ENCODE measurements at regions not wholly inside any gene's neighbourhood (a gene's known extent, or its start where the extent isn't known, plus 50 kb on each side); places are given as distances from the start of the nearest gene placed in this dataset.
"Not testable (repeated sequence)": the region's sequence is repeated elsewhere in the genome, so short reads cannot be mapped to it uniquely, and the experiment has no call there.

GRCh38 chr6:96433950-96434349 lies 87.7 kb upstream of the UFL1 start:
- ChIA-PET POLR2A (no interaction called here), CTCF (no interaction called here)
- no peaks in the 10 kb centered on the region for H3K36me3 ChIP-seq (ENCODE audit: insufficient read depth, low read length)
- no peak for DNase-seq
- no peaks in the 10 kb centered on the region for H3K27me3 ChIP-seq (ENCODE audit: insufficient read depth, low read length, poor library complexity, severe bottlenecking)
- H3K4me3 Mint-ChIP-seq: no peak overlapping the region
- H3K4me1 ChIP-seq (ENCODE audit: insufficient read depth, low read length): no peaks in the 10 kb centered on the region
- no peak overlapping the region for H3K4me3 ChIP-seq (ENCODE audit: low read length)
- H3K9me3 ChIP-seq (ENCODE audit: low read length): no peaks in the 10 kb centered on the region
- H3K9me3 Mint-ChIP-seq: peaks cover 23 to 40% (median 34%) of the 10 kb centered on the region in 5 donors
- no peaks in the 10 kb centered on the region for H3K4me1 Mint-ChIP-seq
- peaks cover 0 to 33% (median 0%) of the 10 kb centered on the region in 3 donors for H3K36me3 Mint-ChIP-seq
- no peak overlapping the region for H3K27ac Mint-ChIP-seq
- H3K27me3 Mint-ChIP-seq: peaks cover 29 to 55% of the 10 kb centered on the region in 2 donors
- H3K27ac ChIP-seq (ENCODE audit: low read depth, low read length): no peak overlapping the region

GRCh38 chr6:96436398-96436797 lies 85.2 kb upstream of the UFL1 start:
- no peak overlapping the region for H3K27ac ChIP-seq (ENCODE audit: low read depth, low read length)
- Mint-ChIP-seq H3K36me3 (peaks cover 0 to 33% (median 0%) of the 10 kb centered on the region in 3 donors), H3K9me3 (peaks cover 13 to 38% (median 24%) of the 10 kb centered on the region in 5 donors), H3K27me3 (peaks cover 28 to 51% of the 10 kb centered on the region in 2 donors), H3K27ac (no peak overlapping the region), H3K4me3 (no peak overlapping the region), H3K4me1 (no peaks in the 10 kb centered on the region)
- POLR2A ChIA-PET: no interaction called here
- no peak for DNase-seq
- no peaks in the 10 kb centered on the region for H3K4me1 ChIP-seq (ENCODE audit: insufficient read depth, low read length)
- no peaks in the 10 kb centered on the region for H3K9me3 ChIP-seq (ENCODE audit: low read length)
- H3K27me3 ChIP-seq (ENCODE audit: insufficient read depth, low read length, poor library complexity, severe bottlenecking): no peaks in the 10 kb centered on the region
- H3K4me3 ChIP-seq (ENCODE audit: low read length): no peak overlapping the region
- no peaks in the 10 kb centered on the region for H3K36me3 ChIP-seq (ENCODE audit: insufficient read depth, low read length)
- CTCF ChIA-PET: no interaction called here

GRCh38 chr6:96437228-96437627 lies 84.4 kb upstream of the UFL1 start:
- H3K27ac ChIP-seq (ENCODE audit: low read depth, low read length); H3K4me3 Mint-ChIP-seq; H3K27me3 ChIP-seq (ENCODE audit: insufficient read depth, low read length, poor library complexity, severe bottlenecking); H3K4me1 Mint-ChIP-seq; H3K9me3 ChIP-seq (ENCODE audit: low read length); CTCF ChIA-PET; H3K4me3 ChIP-seq (ENCODE audit: low read length); H3K36me3 ChIP-seq (ENCODE audit: insufficient read depth, low read length); DNase-seq; H3K27ac Mint-ChIP-seq; H3K4me1 ChIP-seq (ENCODE audit: insufficient read depth, low read length); POLR2A ChIA-PET: not testable (repeated sequence)
- Mint-ChIP-seq H3K27me3 (peaks cover 28 to 43% of the 10 kb centered on the region in 2 donors), H3K36me3 (peaks cover 0 to 33% (median 0%) of the 10 kb centered on the region in 3 donors), H3K9me3 (peaks cover 12 to 35% (median 20%) of the 10 kb centered on the region in 5 donors)

GRCh38 chr6:96450082-96450769 lies 71.4 kb upstream of the UFL1 start:
- Histone ChIP-seq H3K9me3 (ENCODE audit: low read length) (no peaks in the 10 kb centered on the region), H3K27ac (ENCODE audit: low read depth, low read length) (no peak overlapping the region), H3K4me1 (ENCODE audit: insufficient read depth, low read length) (no peaks in the 10 kb centered on the region), H3K36me3 (ENCODE audit: insufficient read depth, low read length) (no peaks in the 10 kb centered on the region), H3K4me3 (ENCODE audit: low read length) (no peak overlapping the region), H3K27me3 (ENCODE audit: insufficient read depth, low read length, poor library complexity, severe bottlenecking) (no peaks in the 10 kb centered on the region)
- H3K4me1 Mint-ChIP-seq: no peaks in the 10 kb centered on the region
- no peak for DNase-seq
- CTCF ChIA-PET: interaction anchor here (0.7 kb wide), 1 partner anchor 47 kb away, joined by 4 read pairs; no protein-coding TSS in a partner anchor
- peaks cover 3 to 4% of the 10 kb centered on the region in 2 donors for H3K27me3 Mint-ChIP-seq
- POLR2A ChIA-PET: no interaction called here
- peaks cover under 1 to 11% (median 8%) of the 10 kb centered on the region in 5 donors for H3K9me3 Mint-ChIP-seq
- H3K27ac Mint-ChIP-seq: no peak overlapping the region
- H3K4me3 Mint-ChIP-seq: no peak overlapping the region
- H3K36me3 Mint-ChIP-seq: peaks cover 0 to 13% (median 0%) of the 10 kb centered on the region in 3 donors

- H3K9me3 ChIP-seq (ENCODE audit: low read length): no peaks in the 10 kb centered on the region
Measured at GRCh38 chr6:96450770-96451130, 70.9 kb upstream of the UFL1 start.

GRCh38 chr6:96458771-96459170 lies 62.8 kb upstream of the UFL1 start:
- no peaks in the 10 kb centered on the region for H3K9me3 Mint-ChIP-seq

More at GRCh38 chr6:96450770-96451130, 70.9 kb upstream of the UFL1 start:
- H3K27ac ChIP-seq (ENCODE audit: low read depth, low read length): no peak overlapping the region
- no peaks in the 10 kb centered on the region for H3K36me3 ChIP-seq (ENCODE audit: insufficient read depth, low read length)
- Mint-ChIP-seq H3K4me3 (no peak overlapping the region), H3K4me1 (no peaks in the 10 kb centered on the region), H3K27me3 (peaks cover 3 to 4% of the 10 kb centered on the region in 2 donors), H3K27ac (no peak overlapping the region), H3K36me3 (peaks cover 0 to 9% (median 0%) of the 10 kb centered on the region in 3 donors), H3K9me3 (peaks cover 0 to 6% (median 5%) of the 10 kb centered on the region in 5 donors)
- POLR2A ChIA-PET: no interaction called here
- no peaks in the 10 kb centered on the region for H3K27me3 ChIP-seq (ENCODE audit: insufficient read depth, low read length, poor library complexity, severe bottlenecking)
- H3K4me1 ChIP-seq (ENCODE audit: insufficient read depth, low read length): no peaks in the 10 kb centered on the region
- no peak for DNase-seq
- CTCF ChIA-PET: no interaction called here
- no peak overlapping the region for H3K4me3 ChIP-seq (ENCODE audit: low read length)

GRCh38 chr6:96460052-96460700 lies 61.4 kb upstream of the UFL1 start:
- POLR2A ChIA-PET: no interaction called here
- Histone ChIP-seq H3K36me3 (ENCODE audit: insufficient read depth, low read length) (no peaks in the 10 kb centered on the region), H3K27ac (ENCODE audit: low read depth, low read length) (no peak overlapping the region), H3K4me1 (ENCODE audit: insufficient read depth, low read length) (no peaks in the 10 kb centered on the region), H3K4me3 (ENCODE audit: low read length) (no peak overlapping the region), H3K9me3 (ENCODE audit: low read length) (no peaks in the 10 kb centered on the region), H3K27me3 (ENCODE audit: insufficient read depth, low read length, poor library complexity, severe bottlenecking) (no peaks in the 10 kb centered on the region)
- Mint-ChIP-seq H3K27me3 (no peaks in the 10 kb centered on the region), H3K9me3 (no peaks in the 10 kb centered on the region), H3K4me3 (no peak overlapping the region), H3K4me1 (peaks cover 1 to 3% (median 3%) of the 10 kb centered on the region in 3 donors), H3K27ac (no peak overlapping the region), H3K36me3 (peaks cover 0 to 2% (median 0%) of the 10 kb centered on the region in 3 donors)
- CTCF ChIA-PET: no interaction called here
- no peak for DNase-seq

More at GRCh38 chr6:96458771-96459170, 62.8 kb upstream of the UFL1 start:
- no peak for DNase-seq
- CTCF ChIA-PET: no interaction called here
- Histone ChIP-seq H3K36me3 (ENCODE audit: insufficient read depth, low read length) (no peaks in the 10 kb centered on the region), H3K9me3 (ENCODE audit: low read length) (no peaks in the 10 kb centered on the region), H3K27ac (ENCODE audit: low read depth, low read length) (no peak overlapping the region), H3K4me3 (ENCODE audit: low read length) (no peak overlapping the region), H3K4me1 (ENCODE audit: insufficient read depth, low read length) (no peaks in the 10 kb centered on the region), H3K27me3 (ENCODE audit: insufficient read depth, low read length, poor library complexity, severe bottlenecking) (no peaks in the 10 kb centered on the region)
- no peak overlapping the region for H3K4me3 Mint-ChIP-seq
- POLR2A ChIA-PET: no interaction called here
- peaks cover 0 to 2% (median 0%) of the 10 kb centered on the region in 3 donors for H3K36me3 Mint-ChIP-seq
- H3K27ac Mint-ChIP-seq: no peak overlapping the region
- no peaks in the 10 kb centered on the region for H3K4me1 Mint-ChIP-seq
- no peaks in the 10 kb centered on the region for H3K27me3 Mint-ChIP-seq

- CTCF ChIA-PET: interaction anchor here (1.2 to 1.6 kb wide), 3 partner anchors 14 to 56 kb away, joined by 3 read pairs; partner anchors contain the start of gene UFL1
- Mint-ChIP-seq H3K27me3 (no peaks in the 10 kb centered on the region), H3K4me1 (peaks cover 27 to 41% (median 40%) of the 10 kb centered on the region in 3 donors), H3K9me3 (no peaks in the 10 kb centered on the region), H3K36me3 (no peaks in the 10 kb centered on the region), H3K4me3 (peak overlapping the region in 1 of 7 donors; percentile 62), H3K27ac (peak overlapping the region in 1 of 8 donors; percentile 32)
- Histone ChIP-seq H3K4me1 (ENCODE audit: insufficient read depth, low read length) (no peaks in the 10 kb centered on the region), H3K27ac (ENCODE audit: low read depth, low read length) (no peak overlapping the region), H3K27me3 (ENCODE audit: insufficient read depth, low read length, poor library complexity, severe bottlenecking) (no peaks in the 10 kb centered on the region), H3K9me3 (ENCODE audit: low read length) (no peaks in the 10 kb centered on the region), H3K36me3 (ENCODE audit: insufficient read depth, low read length) (no peaks in the 10 kb centered on the region), H3K4me3 (ENCODE audit: low read length) (no peak overlapping the region)
- POLR2A ChIA-PET: no interaction called here
- DNase-seq: no peak
Measured at GRCh38 chr6:96465321-96465903, 56.2 kb upstream of the UFL1 start.
